Hematopoietic multipotent progenitor cell treated with erythropoietin and hydrocortisone succinate and interleukin-3 and kit ligand, for 4 days (in vitro differentiated cells): ENCODE measurements at regions not wholly inside any gene's neighbourhood (a gene's known extent, or its start where the extent isn't known, plus 50 kb on each side); places are given as distances from the start of the nearest gene placed in this dataset.

Experiments
- DNase-seq: peaks from one replicate; pipeline ENCODE4 v3.0.0-alpha.2; 2015

DNA sequence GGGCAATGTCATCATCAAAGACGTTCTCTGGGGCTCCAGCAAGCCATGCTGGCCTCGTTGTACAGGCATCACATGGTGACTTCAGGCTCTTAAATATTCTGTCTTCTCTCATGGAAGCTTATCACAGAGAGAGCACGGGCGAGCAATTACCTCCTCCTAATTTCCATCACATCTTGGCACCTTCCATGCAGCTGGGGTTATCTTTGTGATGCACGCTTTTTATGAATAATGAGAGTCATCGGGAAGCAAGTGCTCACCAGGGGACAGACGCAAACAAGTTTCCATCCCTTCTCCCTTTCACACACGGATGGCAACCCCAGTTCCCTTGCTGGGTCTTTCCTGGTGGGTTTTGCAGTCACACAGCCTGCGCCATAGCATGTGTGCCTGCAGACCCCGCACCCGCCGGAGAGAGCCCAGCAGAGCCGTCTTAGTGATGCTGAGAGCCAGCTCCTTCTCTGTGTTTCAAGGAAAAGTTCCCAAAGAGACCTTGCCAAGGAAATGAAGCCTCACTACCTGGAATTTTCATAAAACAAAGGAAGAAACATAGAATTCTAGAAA lies 116.3 kb upstream of the AFDN start:
- no peak for DNase-seq

DNA sequence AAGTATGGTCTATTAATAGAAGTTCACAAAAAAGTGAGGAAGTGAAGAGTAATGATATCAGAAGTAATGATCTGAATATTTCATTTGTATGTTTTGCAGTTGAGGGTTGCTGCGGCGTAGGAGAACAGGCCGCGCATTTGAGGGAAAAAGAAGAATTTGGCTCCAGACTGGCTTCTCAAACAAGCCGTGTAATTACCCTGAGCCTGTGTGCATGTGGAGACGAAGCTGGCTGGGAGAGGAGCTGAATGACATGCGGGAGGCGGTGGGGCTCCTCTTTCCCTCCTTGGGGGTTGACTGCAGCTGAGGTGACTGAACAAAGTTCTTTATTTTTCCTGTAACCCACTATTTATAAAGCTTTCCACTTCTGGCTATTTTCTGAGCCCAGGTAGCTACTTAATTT lies 115.5 kb upstream of the AFDN start:
- no peak for DNase-seq

DNA sequence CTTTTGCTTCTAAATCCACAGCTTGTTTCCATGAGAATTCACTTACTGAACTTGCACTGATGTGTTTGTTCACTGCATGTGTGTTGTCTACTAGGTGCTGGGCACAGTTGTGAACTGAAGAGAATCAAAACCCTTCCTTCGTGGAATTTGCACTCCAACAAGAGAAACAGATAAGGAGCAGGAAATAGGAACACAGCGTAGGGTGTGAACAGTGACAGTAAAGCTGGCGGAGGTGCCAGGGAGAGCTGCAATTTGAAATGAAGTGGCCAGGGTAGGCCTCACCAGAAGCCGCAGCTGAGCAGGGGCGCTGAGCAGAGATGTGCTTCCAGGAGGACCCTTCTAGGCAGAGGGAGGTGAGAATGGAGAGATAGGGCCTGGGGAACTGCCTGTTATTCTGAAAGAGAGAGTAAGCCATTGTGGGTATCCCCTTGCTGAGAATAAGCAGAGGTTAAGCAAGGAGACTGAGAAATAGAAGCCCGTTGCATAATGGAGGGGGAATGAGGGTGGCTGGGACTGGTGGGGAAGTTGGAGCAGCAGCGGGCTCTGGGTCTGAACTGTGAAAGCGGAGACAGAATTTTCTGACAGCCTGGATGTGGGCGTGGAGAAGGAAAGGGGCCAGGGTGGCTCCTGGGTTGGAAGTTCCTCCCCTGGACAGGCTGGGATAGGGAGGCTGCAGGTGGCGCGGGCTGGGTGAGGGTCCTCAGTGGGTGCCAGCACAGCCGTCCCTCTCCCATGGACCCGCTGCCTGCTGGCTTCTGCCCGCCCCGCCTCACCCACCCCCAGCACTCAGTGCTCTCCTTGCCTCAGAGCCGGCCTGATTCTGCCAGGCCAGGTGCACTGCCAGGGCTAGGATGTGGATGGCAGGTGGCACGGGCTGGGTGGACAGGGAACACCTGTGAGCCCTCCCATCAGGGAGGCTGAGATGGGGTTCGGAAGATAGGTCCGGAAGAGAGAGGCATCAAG lies 114.7 kb upstream of the AFDN start:
- DNase-seq, result no peak

DNA sequence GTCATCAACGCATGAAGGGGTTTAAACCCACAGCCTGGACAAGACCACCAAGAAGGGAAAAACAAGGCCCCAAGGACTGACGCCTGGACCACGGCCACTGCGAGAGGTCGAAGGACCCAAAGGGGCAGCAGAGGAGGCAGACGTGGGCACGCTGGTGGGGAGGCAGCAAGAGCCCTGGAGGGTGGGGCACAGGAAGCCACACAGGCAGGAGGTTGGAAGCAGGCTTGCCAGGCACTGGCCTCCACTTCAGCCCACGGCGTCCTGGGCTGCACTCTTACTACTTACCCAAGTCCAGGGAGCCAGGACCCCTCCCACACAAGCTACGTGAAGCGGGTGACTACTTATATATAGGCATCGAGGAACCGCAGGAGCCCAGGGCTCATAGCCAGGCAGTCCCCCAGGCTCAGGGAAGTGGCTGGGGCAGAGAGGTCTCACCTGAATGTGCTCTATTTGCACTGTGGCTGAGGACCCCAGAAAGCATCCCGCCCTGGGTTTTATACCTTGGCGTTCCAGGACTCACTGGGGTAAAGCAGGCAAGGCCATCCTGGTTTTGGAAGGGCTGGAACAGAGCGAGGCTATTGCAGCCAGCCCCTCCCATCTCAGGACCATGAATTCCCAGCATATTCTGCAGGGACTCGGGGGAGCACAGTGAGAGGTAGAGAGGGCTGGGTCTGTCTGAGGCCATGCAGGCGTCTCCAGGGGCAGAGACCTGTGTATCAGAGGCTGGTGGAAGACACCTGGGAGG lies 113.8 kb upstream of the AFDN start:
- DNase-seq, result no peak

DNA sequence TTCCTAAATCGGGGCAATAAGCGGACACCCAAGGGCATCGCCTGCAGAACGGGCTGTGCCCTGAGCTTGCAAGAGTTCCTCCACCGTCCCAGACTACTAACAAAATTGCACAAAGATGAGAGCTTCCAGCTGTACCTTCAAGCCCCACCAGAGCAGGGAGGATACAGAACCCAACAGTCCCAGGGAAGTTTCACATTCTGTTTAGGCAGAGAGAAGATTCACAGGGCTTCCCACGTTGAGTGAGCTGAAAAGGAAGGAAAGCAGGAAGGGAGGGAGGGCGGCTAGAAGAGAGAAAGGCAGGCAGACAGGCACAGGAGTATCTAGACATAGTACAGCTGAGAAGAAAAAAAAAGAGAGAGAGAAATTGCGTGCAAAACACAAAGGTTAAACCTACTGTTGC lies 112.6 kb upstream of the AFDN start:
- no peak for DNase-seq

DNA sequence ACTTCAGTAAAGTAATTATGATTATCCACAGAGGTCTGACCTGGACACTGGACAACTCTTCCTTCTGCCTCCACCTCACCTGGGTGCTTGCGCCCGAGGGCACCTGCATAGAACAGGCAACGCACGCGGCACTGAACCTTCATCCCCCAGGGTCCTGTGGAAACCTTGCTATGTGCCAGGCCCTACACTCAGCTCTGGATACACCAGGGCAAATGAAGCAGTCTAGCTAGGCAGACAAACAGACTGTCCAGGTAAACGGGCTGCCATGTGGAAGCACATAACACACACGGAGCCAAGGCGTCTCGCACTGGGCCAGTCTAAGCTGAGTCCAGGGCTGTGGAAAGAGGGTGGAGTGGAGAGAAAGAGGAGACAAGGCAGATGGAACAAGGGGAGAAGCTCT lies 109.3 kb upstream of the AFDN start:
- DNase-seq, result no peak

DNA sequence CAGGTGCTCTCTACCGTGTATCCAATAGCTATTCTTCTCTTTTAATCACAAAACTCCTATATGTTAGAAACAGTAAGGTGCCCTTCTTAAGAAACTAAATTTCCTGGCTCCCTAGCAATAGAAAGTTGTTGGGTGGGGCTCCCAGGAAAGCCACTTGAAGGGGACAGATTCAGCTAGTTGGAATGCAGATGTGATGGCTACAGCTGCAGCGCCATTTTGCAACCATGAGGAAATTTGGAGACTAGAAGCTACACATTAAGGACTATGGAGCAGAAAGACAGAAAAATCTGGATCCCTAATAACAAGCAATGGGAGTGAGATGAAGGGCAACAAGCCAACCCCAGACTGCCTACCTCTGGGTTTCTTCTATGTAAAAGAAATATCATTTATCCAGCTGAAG lies 108.8 kb upstream of the AFDN start:
- DNase-seq, result no peak

DNA sequence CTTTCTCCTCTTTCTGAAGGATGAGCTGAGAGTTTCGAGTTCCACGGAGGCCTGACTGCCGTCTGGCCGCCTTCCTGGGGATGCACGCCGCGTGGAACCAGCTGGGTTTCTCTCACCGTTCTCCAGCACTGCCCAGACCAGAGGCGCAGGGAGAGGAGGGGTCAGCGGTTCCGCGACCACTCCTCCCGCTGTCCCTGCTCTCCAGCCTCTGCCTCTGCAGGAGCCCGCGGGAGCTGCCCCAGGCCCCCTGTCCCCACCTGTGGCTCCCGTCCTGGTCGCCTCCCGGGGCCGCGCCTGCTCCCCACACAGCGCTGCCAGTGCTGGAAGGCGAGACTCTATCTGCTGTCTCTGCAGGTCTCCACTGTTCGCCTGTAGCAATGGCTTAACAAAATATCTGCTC lies 106.8 kb upstream of the AFDN start:
- no peak for DNase-seq

DNA sequence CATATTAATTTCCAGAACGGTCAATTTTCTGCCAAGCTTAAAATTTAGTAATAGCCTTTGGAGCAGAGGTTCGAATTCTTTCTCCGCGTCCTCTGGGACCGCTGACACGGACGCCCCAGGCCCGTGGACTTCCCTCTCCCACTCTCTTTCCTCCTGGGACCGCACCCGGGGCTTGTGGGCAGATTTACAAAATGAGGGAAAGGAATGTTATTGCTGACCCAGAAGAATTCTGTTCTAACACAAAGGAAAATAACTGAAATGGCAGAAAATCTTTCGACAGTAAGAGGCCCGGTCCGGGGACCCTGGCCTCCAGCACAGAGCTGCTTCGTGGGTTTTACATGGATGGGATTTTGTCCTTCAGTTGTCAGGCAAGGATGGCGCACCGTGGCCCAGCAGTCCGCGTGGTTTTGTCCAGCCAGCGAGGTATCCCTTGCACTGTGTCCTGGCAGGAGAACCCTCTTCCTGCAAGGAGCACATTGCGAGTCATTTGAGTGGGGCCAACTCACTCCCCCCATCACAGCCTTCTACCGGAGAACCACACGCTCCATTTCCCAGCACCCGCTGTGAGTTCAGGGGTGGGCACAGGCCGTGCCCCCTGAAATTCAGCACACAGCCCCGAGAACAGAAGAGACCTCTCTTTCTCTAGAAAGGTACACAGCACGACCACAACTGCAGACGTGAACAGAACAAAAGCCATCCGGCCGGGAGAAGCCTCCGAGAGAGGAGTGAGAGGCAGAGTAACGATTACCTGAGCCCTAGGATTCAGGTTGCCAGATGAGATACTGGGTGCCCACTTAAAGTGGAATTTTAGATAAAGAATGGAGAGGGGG lies 106.0 kb upstream of the AFDN start:
- DNase-seq, result no peak

DNA sequence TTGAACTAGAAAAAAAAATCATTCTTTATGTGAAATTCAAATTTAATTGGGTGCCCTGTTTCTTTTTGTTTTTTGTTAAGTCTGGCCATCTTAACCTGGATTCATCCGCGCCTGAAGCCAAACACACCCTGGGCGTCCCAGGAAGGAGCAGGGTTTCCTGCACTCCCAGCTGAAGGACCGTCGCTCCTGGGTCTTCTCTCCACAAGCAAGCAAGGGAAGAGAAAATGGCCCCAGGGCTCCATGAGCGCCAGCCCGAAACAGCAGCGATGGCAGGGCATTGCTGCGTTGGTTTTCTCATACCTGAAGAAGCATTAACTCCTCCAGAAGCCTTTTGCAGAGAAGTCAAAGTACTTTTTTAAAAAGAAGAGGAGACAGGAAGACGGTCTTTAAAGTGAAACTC lies 105.4 kb upstream of the AFDN start:
- no peak for DNase-seq

DNA sequence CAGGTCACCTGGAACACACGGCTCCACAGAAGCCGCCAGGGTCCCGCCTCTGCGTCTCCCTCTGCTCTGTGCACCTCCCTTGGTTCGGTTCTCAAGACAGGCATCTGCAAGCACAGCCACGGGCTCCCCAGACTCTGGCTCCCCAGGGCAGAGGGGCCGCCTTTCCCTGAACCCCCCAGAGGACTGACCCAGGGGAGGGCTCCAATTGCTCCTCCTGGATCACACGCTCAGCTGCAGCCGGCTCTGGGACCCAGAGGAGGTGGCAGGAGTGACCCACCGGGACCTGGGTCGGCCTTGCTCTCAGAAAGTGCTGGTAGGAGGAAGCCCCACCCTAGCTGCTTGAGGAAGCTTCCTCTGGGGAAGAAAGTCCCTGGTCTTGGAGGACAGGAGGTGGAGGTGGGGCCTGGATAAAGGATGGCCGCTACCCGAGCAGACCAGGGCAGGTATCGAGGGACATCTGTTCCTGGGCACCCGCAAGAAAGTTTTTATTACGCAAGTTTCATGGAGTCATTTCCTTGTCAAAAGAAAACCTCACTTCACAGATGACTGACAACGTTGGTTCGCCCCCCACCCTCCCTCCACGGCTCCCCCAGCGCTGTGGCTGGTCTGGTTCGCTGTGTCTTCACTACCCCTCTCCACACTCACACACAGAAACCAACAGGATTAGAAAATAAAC lies 103.9 kb upstream of the AFDN start:
- no peak for DNase-seq

DNA sequence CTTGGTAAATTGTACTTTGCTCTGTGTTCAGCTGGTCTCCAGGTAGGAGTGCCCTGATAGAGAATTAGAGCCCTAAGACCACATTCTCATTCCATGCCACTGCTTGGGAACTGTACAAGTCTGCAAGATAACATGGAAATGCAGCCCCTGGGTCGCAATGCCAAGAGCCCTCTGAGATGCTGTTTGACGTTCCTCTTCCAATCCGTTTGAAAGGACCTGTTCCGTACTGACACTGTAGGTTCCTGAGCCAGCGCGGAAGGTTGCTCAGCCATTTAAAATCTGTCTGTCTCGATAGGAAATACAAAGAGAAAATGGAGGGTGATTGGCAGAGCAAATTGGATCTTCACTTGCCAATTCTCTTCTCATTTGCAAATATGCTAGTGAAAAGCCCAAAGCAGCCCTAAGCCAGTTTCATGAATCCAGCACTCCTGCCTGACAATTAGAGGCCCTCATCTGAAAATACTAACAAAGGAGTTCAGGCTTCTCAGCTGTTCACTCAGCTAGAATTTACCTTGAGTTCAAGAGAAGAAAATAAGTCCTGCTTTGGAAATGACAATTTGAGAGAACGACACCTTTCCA lies 100.6 kb upstream of the AFDN start:
- no peak for DNase-seq

DNA sequence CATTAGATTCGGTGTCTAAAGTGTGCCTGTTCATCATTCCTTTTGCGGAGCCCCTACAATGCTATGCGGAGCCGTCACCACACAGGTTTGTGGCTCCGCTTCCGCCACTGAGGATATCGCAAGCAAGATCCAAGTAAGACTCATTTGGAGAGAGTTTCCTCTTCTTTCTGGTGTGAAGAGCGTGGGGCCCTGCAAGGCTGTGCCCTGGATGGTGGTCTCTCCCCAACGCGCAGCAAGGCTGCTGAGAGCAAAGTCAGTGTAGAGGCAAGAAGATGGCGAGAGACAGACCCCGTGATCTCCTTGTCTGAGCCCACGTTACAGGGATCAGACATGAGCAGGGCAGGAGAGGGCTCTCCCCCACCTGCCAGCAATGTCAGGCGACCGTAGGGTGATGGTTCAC lies 96.3 kb upstream of the AFDN start:
- no peak for DNase-seq

DNA sequence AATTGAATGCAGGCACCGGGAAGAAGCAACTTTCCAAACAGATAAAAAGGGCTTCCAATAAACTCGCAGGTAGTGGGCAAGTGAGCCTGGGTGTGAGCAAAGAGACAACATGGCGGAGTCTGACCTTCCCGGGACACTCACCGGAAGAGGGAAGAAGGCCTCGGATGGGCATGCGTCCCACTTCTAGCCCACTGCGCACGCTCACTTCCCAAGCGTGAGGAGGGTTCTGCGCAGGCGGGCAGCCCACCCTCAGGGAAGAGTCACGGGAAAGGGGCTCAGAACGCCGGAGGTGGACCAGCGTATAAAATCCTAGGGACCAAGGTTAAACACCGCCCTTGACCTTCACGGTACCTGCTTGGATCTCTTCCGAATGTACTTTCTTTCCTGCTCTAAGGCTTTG lies 95.5 kb upstream of the AFDN start:
- DNase-seq, result no peak

DNA sequence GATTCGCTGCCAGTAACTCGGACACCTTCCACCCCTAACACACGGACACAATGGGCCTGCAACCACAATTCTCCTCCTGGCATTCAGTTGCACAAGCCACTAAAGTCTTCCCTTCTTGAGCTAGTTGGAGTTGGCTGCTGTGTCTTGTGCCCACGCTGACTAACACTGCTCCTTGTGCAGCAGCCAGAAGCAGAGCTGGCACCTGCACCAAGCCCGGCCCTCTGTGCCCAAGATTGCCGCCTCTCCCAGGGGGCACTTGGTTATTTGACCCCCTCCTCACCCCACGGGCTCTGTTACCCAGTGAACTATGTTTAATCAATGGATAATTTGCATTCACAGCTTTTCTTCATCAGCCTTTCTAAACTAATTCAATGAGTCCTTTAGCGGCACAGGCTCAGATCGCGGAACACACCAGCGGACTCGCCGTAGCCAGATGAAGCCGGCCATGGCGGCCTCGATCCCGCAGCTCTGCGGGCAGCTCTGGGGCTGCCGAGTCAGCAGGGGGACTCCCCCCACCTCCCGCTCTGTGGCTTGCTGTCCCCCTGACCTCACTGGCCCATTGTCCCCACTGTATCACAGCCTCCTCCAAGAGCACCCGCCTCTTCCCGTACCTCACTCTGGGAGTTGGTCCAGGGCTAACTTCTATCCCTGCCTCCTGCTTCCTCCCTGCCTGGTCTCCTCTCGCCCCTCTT lies 94.8 kb upstream of the AFDN start:
- DNase-seq, result no peak

DNA sequence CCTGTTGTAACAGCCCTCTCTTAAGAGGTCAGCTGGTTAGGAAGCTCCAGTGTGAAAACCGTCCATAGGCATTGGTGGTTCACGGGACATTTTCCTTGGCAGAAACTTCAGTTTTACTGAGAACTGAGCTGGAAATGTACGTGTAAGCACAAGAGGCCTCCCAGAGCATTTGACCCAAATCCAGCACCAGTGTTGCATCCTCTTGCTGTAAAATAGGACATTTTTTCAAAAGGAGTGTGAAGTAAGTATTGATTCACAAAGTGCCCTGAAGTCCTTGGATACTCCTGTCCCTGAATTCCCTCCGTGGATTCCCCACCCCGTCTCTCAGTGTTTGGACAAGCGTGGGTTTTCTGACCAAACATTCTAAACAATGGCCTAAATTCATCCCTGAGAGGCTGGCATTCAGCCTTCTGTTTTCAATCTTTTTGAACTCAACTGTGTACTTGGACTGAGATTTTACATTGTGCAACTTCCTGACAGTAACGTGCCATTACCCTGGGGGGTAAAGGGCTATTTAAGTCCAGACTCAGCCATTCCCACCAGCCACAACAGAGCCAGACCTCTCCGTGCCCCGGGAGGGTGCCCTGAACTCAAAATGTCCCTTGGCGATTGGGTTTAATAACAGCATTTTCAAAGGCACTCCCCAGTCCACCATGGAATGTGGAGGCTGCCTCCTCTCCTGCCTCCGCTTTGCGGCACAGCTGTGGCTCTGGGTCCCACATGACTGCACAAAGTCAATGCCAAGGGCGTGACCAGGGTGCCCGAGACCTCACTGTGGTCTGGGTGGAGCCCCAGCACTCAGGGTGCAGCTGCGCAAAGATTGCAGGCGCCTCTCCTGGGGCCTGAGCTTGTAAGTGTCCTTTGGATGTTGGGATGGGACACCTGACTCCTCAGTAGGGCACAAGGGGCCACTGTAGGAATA lies 92.7 kb upstream of the AFDN start:
- DNase-seq, result no peak

DNA sequence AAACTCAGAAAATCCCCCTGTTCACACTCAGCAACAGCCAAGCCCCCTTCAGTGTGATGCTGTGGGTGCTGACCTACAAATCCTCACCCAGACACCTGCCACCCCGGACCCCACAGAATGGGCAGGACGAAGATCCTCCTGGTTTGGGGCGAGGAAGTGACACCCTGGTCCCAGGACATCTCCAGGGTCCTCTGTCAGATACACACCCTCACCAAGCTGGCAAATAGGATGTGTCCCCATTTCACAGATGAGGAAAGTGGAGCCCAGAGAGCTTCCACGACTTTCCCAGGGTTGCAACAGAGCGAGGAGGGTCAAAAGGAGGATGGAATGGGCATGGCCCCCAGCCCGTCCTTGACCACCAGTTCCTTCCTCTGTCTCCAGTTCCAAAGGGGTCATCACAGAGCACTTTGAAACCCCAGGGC lies 92.0 kb upstream of the AFDN start:
- no peak for DNase-seq

DNA sequence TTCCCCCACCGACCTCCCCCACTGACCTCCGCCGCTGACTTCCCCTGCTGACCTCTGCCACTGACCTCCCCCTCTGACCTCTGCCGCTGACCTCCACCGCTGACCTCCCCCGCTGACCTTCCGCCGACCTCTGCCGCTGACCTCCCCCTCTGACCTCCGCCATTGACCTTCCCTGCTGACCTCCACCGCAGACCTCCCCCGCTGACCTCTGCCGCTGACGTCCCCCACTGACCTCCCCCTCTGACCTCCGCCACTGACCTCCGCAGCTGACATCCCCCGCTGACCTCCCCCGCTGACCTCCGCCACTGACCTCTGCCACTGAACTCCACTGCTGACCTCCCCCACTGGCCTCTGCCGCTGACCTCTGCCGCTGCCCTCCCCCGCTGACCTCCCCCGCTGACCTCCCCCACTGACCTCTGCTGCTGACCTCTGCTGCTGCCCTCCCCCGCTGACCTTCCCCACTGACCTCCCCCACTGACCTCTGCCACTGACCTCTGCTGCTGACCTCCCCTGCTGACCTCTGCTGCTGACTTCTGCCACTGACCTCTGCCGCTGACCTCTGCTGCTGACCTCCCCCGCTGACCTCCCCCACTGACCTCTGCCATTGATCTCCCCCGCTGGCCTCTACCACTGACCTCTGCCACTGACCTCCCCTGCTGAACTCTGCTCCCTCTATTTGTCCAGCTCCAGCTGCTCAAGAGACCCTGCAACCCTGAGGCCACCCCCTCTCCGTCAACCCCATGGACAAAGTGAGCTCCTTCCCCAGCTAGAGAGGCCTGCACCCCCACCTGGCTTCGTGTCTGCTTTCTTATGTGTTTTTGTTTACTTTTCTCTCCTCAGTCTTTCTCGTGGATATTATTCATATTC lies 91.4 kb upstream of the AFDN start:
- no peak for DNase-seq

DNA sequence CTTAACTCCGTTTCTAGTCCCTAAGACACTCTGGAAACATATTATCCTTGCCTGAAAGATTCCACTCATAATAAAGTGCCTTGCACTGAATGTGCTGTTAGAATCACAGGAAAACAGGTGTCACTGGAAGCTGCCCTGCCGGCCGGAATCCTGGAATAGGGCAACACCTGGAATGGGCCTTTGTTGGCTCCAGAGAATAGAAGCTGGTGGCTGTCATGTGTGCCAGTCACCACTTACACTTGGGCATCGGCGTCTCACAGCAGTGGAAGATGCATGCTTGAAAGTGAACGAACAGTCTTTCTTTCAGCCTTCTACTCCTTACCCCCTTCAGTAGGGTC lies 90.8 kb upstream of the AFDN start:
- no peak for DNase-seq
